GM19455 (cell line): ENCODE measurements at regions not wholly inside any gene's neighbourhood (a gene's known extent, or its start where the extent isn't known, plus 50 kb on each side); places are given as distances from the start of the nearest gene placed in this dataset.

Source experiments
- ATAC-seq: cut with Tn5 transposase; IDR thresholded peaks from one replicate; pipeline ENCODE4 v1.9.1; 2021; ENCODE audit not compliant: unreplicated experiment

- no peak for ATAC-seq
Measured at GRCh38 chr11:128232588-128232987, 354.8 kb downstream of the ETS1 start.

DNA sequence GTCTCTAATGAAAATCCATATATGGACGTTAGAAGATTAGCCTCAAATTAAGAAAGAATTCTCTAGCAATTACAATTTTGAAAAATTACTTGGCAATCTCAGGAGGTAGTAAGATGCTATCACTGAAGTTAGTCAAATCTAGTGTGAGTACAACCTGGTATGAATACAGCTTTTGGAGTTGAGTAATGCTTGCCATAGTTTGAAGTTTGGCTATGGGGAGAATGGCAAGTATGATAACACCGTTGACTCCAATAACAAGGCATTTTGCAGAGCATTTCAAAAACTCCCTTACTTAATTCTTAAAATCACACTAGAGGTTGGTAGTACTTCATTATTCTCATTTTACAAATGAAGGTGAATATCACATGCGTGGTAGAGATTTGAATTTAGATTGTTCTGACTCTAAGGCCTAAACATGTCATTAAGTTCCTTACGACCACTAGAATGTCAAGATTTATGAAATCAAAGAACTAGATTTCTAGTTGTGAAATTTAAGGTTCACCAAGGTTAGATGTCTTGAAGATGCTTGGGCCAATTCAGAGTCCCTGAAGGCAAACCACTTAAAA lies 355.4 kb downstream of the ETS1 start:
- no peak for ATAC-seq

GRCh38 chr11:128227466-128227865 lies 359.9 kb downstream of the ETS1 start:
- ATAC-seq, result no peak

- ATAC-seq, result no peak
Measured at GRCh38 chr11:128226106-128226716, 361.1 kb downstream of the ETS1 start.

- ATAC-seq, result no peak
Measured at GRCh38 chr11:128222245-128222884, 365.0 kb downstream of the ETS1 start.

- ATAC-seq, result no peak
Measured at GRCh38 chr11:128219731-128220120, 367.6 kb downstream of the ETS1 start.

DNA sequence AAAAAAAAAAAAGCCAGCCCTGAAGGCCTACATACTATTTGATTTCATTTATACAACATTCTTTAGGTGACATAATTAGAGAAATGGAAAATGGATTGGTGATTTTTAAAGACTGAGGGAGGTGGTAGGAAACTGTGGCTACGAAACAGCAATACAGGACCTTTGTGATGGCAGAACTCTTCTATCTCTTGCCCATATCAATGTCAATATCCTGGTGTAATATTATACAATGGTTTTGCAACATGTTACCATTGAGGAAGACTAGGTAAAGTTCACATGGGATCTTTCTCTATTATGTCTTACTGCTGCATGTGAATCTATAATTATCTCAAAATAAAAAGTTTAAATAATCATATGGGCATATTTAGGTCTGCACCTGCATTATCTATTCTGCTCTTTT lies 371.2 kb downstream of the ETS1 start:
- no peak for ATAC-seq

GRCh38 chr11:128215238-128215882 lies 372.0 kb downstream of the ETS1 start:
- ATAC-seq, result no peak

DNA sequence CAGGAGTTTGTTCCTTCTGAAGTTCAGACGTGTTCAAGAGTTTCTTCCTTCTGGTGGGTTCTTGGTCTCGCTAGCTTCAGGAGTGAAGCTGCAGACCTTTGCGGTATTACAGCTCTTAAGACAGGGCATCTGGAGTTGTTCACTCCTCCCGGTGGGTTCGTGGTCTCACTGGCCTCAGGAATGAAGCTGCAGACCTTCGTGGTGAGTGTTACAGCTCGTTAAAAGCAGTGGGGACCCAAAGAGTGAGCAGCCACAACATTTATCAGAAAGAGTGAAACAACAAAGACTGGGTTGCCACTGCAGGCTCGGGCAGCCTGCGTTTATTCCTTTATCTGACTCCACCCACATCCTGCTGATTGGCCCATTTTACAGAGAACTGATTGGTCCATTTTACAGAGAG lies 373.1 kb downstream of the ETS1 start:
- no peak for ATAC-seq

DNA sequence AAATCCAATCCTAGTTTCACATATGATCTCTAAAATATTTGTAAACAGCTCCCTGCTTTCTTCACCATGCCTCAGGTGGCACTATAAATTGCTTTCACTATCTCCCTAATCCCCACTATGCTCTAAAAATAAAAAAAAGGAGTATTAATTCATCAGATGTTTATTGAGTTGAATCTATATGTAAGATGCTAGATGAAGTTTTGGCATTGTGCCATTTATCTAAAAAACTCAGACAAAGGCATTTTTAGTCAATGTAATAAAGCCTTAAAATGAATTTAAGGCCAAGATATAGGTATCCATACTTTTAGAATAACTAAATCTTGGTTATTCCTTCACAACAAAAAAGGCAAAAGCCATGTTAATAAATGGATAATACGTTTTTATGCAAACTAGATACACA lies 373.9 kb downstream of the ETS1 start:
- no peak for ATAC-seq

- ATAC-seq, result no peak
Measured at GRCh38 chr11:128212324-128212723, 375.0 kb downstream of the ETS1 start.

GRCh38 chr11:128210148-128210940 lies 377.0 kb downstream of the ETS1 start:
- no peak for ATAC-seq

GRCh38 chr11:128209138-128209435 lies 378.3 kb downstream of the ETS1 start:
- ATAC-seq, result no peak

GRCh38 chr11:128208329-128209137 lies 378.8 kb downstream of the ETS1 start:
- no peak for ATAC-seq

DNA sequence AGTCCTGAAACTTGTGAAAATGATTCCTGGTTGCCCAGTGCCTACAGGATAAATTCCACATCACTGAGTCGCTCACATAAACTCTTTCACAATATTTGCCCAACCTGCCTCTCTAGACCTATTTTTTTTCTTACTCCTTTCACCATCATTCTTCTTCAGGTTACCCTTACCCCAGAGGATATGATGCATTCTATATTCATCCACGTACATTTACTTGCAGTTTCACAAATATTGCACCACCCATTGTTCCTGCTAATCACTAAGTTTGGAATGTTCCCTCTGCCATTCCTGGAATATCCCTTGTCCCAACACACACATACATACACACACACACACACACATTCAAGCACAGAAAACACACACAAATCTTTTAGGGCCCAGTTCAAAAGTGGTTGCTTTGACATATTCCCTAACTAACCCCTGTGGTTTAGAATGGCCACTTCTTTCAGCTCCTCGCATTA lies 379.5 kb downstream of the ETS1 start:
- no peak for ATAC-seq

DNA sequence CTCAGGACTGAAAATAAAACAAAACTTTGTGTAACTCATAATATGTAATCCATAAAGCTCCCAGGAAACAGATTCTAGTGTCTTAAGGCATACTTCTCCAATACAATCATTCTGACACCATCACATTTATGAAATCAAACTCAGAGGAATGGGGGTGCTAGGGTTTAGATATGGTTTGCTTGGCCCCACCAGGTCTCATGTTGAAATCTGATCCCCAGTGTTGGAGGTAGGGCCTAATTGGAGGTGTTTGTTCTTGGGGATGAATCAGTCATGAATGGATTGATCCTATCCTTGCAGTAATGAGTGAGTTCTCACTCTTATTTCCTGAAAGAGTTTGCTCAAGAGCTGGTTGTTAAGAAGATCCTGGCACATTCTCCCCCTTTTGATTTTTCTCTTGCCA lies 380.9 kb downstream of the ETS1 start:
- ATAC-seq, result no peak

DNA sequence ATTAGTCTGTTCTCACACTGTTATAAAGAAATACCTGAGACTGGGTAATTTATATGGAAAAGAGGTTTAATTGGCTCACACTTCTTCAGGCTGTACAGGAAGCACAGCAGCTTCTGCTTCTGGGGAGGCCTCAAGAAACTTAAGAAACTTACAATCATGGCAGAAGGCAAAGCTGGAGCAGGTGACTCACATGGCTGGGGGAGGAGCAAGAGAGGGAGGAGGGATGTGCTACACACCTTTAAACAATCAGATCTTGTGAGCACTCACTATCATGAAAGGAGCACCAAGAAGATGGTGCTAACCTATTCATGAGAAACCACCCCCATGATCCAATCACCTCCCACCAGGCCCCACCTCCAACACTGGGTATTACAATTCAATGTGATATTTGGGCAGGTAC lies 381.6 kb downstream of the ETS1 start:
- ATAC-seq, result no peak

DNA sequence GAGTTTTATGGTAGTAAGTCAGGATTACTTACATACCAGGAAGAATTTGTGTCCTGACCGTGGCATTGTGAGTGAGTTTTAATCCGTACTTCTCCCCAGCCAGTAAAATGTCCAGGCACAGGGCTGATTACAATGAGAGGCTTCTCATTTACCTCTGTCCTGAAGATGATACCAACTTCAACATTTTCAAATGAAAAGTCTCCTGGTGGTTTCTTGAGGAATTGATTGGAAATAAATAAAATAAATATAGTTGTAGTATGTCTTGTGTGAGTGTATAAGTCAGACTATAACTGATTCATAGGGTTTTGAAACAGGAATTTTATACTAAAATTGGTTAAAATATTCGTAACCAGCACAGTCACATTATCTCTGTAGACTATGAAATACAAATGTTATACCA lies 382.5 kb downstream of the ETS1 start:
- no peak for ATAC-seq

DNA sequence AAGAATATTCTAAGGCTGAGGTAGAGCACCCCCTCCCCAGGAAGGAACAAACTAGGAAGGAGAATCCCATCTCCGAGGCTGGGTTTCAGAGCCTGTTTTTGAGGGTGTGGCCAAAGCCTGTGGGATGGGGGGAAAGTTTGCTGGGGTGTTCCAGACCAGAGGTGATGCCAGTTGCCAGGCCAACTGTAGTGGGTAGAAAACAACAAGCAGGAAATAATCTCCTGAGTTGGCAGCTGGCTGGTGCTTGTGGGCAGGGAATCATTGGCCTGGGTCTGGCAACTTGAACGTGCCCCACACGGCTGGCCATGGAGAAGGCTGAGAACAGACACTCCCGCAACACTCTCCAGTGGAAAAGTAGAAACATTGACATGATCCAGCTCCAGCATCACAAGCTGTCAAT lies 385.6 kb downstream of the ETS1 start:
- no peak for ATAC-seq

DNA sequence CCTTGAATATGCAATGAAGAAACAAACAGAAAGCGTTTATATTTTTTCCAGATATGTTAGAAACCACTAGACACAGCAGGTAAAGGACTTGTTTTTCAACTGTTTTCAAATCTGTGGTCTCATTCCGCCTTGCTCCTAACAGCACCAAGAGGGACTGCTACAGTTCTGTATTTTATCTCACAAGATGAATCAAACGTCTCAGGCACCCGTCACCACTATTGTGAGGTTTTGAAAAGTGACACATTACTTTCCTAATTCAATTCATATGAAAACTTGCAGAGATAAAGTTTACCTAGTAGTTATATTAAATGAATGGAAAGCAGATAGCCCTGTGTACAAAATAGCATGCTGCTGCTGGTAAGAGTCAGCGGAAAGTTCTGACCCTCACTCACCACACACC lies 386.3 kb downstream of the ETS1 start:
- no peak for ATAC-seq

DNA sequence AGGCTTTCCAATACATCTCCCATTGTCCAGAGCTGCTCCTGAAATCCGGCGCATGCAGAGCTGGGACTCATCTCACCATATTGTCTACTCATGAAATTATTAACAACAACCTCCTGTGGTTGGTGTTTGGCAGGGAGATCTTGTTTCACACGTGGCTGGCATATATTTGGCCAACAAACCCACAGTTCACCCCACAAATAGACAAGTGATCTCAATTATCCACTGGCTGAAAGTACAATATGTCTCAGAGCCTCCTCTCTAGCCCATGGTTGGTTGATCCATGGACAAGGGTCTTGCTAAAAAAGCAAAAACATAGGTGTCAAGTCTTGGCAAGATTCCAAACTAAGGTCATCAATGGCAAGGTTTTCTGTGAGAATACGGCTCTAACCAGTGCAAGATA lies 386.9 kb downstream of the ETS1 start:
- no peak for ATAC-seq
